ENCODE measurements at regions not wholly inside any gene's neighbourhood (a gene's known extent, or its start where the extent isn't known, plus 50 kb on each side); places are given as distances from the start of the nearest gene placed in this dataset.

GRCh38 chr2:37558623-37559022 is 112.8 kb downstream of the CDC42EP3 start (continued):
- TF ChIP-seq ZBTB9 (CRISPR knock-in tag; IDR thresholded peaks at IDR 0.05) (0 out of 2 replicates have a peak, but pooled peaks have one; percentile 12), NR0B1 (IDR thresholded peaks at IDR 0.05; ENCODE audit: partially characterized antibody) (no peak), ZNF592 (IDR thresholded peaks at IDR 0.05) (peak; percentile 49; the same call in 1 of the 2 replicates), MXI1 (IDR thresholded peaks at IDR 0.05; ENCODE audit: low read depth, low read length) (no peak), HNRNPUL1 (IDR thresholded peaks at IDR 0.05; ENCODE audit: low read length) (no peak), SRSF7 (optimal IDR thresholded peaks at IDR 0.05; ENCODE audit: low read depth, low read length) (no peak), ZNF395 (CRISPR knock-in tag; IDR thresholded peaks at IDR 0.05) (no peak), NCOA1 (IDR thresholded peaks at IDR 0.05; ENCODE audit: low read depth) (no peak), U2AF1 (optimal IDR thresholded peaks at IDR 0.05; ENCODE audit: low read depth, low read length) (no peak), LARP7 (IDR thresholded peaks at IDR 0.05) (no peak), TRIM24 (IDR thresholded peaks at IDR 0.05) (no peak), PTTG1 (tag; IDR thresholded peaks at IDR 0.05; ENCODE audit: low read depth) (0 out of 2 replicates have a peak, but pooled peaks have one; percentile 50), PREB (CRISPR knock-in tag; IDR thresholded peaks at IDR 0.05) (no peak), EZH2 (IDR thresholded peaks at IDR 0.05; ENCODE audit: borderline replicate concordance, low read depth, low read length) (no peak), KAT2B (IDR thresholded peaks at IDR 0.05; ENCODE audit: low read depth, low read length) (no peak), ZNF75A (CRISPR knock-in tag; IDR thresholded peaks at IDR 0.05) (no peak), ZNF561 (CRISPR knock-in tag; conservative IDR thresholded peaks at IDR 0.05) (no peak)

All from K562 (cell line).